ENCODE measurements at regions not wholly inside any gene's neighbourhood (a gene's known extent, or its start where the extent isn't known, plus 50 kb on each side); places are given as distances from the start of the nearest gene placed in this dataset.
"Not testable (repeated sequence)": the region's sequence is repeated elsewhere in the genome, so short reads cannot be mapped to it uniquely, and the experiment has no call there.

GRCh38 chr20:53856300-53857295, 213.8 kb downstream of the BCAS1 start:
- DNase-seq (ENCODE audit: low spot score) = no peak

GRCh38 chr20:53855733-53856132, 214.7 kb downstream of the BCAS1 start:
- DNase-seq (ENCODE audit: low spot score) = no peak

- not testable (repeated sequence) for DNase-seq (ENCODE audit: low spot score)
These were observed 215.8 kb downstream of the BCAS1 start for GRCh38 chr20:53854609-53854926.

- no peak for DNase-seq (ENCODE audit: low spot score)
These were observed 217.2 kb downstream of the BCAS1 start for GRCh38 chr20:53853111-53853713.

- no peak for DNase-seq (ENCODE audit: low spot score)
These were observed 217.7 kb downstream of the BCAS1 start for GRCh38 chr20:53852691-53853090.

- DNase-seq (ENCODE audit: low spot score) = no peak
These were observed 218.4 kb downstream of the BCAS1 start for GRCh38 chr20:53852014-53852413.

- DNase-seq (ENCODE audit: low spot score) = no peak
These were observed 220.1 kb downstream of the BCAS1 start for GRCh38 chr20:53850319-53850718.

- DNase-seq (ENCODE audit: low spot score) = no peak
These were observed 220.8 kb downstream of the BCAS1 start for GRCh38 chr20:53849471-53850059.

GRCh38 chr20:53848304-53848703, 222.1 kb downstream of the BCAS1 start:
- DNase-seq (ENCODE audit: low spot score) = no peak

GRCh38 chr20:53847837-53848170, 222.6 kb downstream of the BCAS1 start:
- DNase-seq (ENCODE audit: low spot score) = no peak

- DNase-seq (ENCODE audit: low spot score) = no peak
These were observed 223.1 kb downstream of the BCAS1 start for GRCh38 chr20:53847139-53847836.

GRCh38 chr20:53846640-53847039, 223.8 kb downstream of the BCAS1 start:
- no peak for DNase-seq (ENCODE audit: low spot score)

- DNase-seq (ENCODE audit: low spot score) = no peak
These were observed 224.4 kb downstream of the BCAS1 start for GRCh38 chr20:53845980-53846379.

- DNase-seq (ENCODE audit: low spot score) = no peak
These were observed 226.1 kb downstream of the BCAS1 start for GRCh38 chr20:53844259-53844658.

GRCh38 chr20:53843645-53844044, 226.7 kb downstream of the BCAS1 start:
- DNase-seq (ENCODE audit: low spot score) = no peak

- no peak for DNase-seq (ENCODE audit: low spot score)
These were observed 227.9 kb downstream of the BCAS1 start for GRCh38 chr20:53842301-53843099.

GRCh38 chr20:53841741-53842140, 228.7 kb downstream of the BCAS1 start:
- DNase-seq (ENCODE audit: low spot score) = no peak

- DNase-seq (ENCODE audit: low spot score) = no peak
These were observed 229.9 kb downstream of the BCAS1 start for GRCh38 chr20:53840532-53840931.

- DNase-seq (ENCODE audit: low spot score) = no peak
These were observed 230.8 kb downstream of the BCAS1 start for GRCh38 chr20:53839423-53840176.

GRCh38 chr20:53838311-53838868, 232.0 kb downstream of the BCAS1 start:
- no peak for DNase-seq (ENCODE audit: low spot score)

All from hepatic stellate cell (primary cell).